ENCODE measurements at regions not wholly inside any gene's neighbourhood (a gene's known extent, or its start where the extent isn't known, plus 50 kb on each side); places are given as distances from the start of the nearest gene placed in this dataset.

DNA sequence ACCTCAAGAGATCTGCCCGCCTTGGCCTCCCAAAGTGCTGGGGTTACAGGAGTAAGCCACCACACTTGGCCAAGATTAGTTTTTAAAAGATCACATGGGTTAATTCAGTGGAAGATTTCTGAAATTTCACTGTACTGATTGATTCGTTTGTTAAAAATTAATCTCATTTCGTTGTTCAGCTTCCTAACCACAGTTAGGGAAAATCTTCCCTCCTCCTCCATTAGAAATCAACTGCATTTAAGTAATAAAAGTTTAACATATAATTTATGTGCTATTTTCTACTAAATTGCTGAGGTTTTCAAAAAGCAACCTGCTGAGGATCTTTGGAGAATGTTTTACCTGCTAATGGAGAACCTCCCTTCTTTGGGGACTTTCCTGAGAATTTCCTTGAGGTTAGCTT lies 522.4 kb downstream of the GATA3 start:
- BruUV-seq (replicated peaks): no TSS peak
- intact Hi-C loops (cut with micrococcal nuclease): no loop called here
- Histone ChIP-seq H3K23ac (ENCODE audit: low read depth, low read length) (no peak overlapping the region), H3K27ac (ENCODE audit: insufficient read depth, low read length) (no peak overlapping the region), H3K4me2 (ENCODE audit: low read depth, low read length) (no peak overlapping the region), H2BK120ac (ENCODE audit: low read depth, low read length) (no peak overlapping the region), H4K8ac (ENCODE audit: low read depth in 2 of 2, low read length in 2 of 2) (no peak overlapping the region), H3K4ac (ENCODE audit: low read depth, low read length) (no peak overlapping the region), H2AK5ac (ENCODE audit: low read depth, low read length) (no peak overlapping the region), H3K79me1 (ENCODE audit: low read depth in 1 of 2, low read length in 2 of 2) (no peaks in the 10 kb centered on the region), H3K56ac (ENCODE audit: extremely low read depth, insufficient read depth, low read length) (no peak overlapping the region), H2BK5ac (ENCODE audit: low read depth, low read length, poor library complexity, severe bottlenecking) (no peak overlapping the region), H3K4me3 (ENCODE audit: insufficient read depth, low read depth, low read length) (no peak overlapping the region), H3K9me1 (ENCODE audit: insufficient read depth, low read length) (no peaks in the 10 kb centered on the region), H3K27me3 (ENCODE audit: control insufficient read depth, insufficient read depth, low read length) (no peaks in the 10 kb centered on the region), H3K4me1 (ENCODE audit: control insufficient read depth, insufficient read depth, low read length) (no peaks in the 10 kb centered on the region), H3K9ac (ENCODE audit: low read depth, low read length) (no peak overlapping the region), H4K91ac (ENCODE audit: insufficient read depth, low read depth, low read length) (no peak overlapping the region), H3K14ac (replicated peaks; ENCODE audit: low read depth, low read length) (no peak overlapping the region), H2BK20ac (ENCODE audit: low read depth, low read length) (no peak overlapping the region), H4K5ac (ENCODE audit: low read depth, low read length) (no peak overlapping the region), H4K20me1 (ENCODE audit: insufficient read depth, low read length) (no peaks in the 10 kb centered on the region), H3K36me3 (ENCODE audit: control insufficient read depth, insufficient read depth, low read length) (no peaks in the 10 kb centered on the region), H2AFZ (replicated peaks; ENCODE audit: low read length, poor library complexity) (no peak overlapping the region), H2BK15ac (ENCODE audit: low read depth, low read length) (no peak overlapping the region), H2AK9ac (replicated peaks; ENCODE audit: low read depth, low read length, poor library complexity) (no peak overlapping the region), H3K18ac (ENCODE audit: low read depth, low read length) (no peak overlapping the region), H3K9me3 (ENCODE audit: control insufficient read depth, insufficient read depth, low read length) (peaks cover 20% of the 10 kb centered on the region)
- DNase-seq: no peak
- TF ChIP-seq, protein P1, sequence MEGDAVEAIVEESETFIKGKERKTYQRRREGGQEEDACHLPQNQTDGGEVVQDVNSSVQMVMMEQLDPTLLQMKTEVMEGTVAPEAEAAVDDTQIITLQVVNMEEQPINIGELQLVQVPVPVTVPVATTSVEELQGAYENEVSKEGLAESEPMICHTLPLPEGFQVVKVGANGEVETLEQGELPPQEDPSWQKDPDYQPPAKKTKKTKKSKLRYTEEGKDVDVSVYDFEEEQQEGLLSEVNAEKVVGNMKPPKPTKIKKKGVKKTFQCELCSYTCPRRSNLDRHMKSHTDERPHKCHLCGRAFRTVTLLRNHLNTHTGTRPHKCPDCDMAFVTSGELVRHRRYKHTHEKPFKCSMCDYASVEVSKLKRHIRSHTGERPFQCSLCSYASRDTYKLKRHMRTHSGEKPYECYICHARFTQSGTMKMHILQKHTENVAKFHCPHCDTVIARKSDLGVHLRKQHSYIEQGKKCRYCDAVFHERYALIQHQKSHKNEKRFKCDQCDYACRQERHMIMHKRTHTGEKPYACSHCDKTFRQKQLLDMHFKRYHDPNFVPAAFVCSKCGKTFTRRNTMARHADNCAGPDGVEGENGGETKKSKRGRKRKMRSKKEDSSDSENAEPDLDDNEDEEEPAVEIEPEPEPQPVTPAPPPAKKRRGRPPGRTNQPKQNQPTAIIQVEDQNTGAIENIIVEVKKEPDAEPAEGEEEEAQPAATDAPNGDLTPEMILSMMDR (conservative IDR thresholded peaks at IDR 0.05; ENCODE audit: low read depth, low read length): no peak
- TF ChIP-seq RAD21 (IDR thresholded peaks at IDR 0.05; ENCODE audit: low read length): no peak
- no CpG with 5 or more reads among the region's 3 CpGs for WGBS, 2 experiments (ENCODE audit: extremely low coverage in 2 of 2, insufficient read length in 1 of 2)
- ChIA-PET CTCF (no interaction called here), POLR2A (ENCODE audit: unreplicated experiment) (no interaction called here)
- no peak for ATAC-seq (ENCODE audit: low read depth)
- in situ Hi-C loops (cut with MboI; ENCODE audit: low sequenced_read_pairs): no loop called here
- dilution Hi-C loops (cut with HindIII; ENCODE audit: low sequenced_read_pairs, unreplicated experiment): no loop called here

Data from IMR-90 (cell line).